ENCODE measurements at regions not wholly inside any gene's neighbourhood (a gene's known extent, or its start where the extent isn't known, plus 50 kb on each side); places are given as distances from the start of the nearest gene placed in this dataset.

DNA sequence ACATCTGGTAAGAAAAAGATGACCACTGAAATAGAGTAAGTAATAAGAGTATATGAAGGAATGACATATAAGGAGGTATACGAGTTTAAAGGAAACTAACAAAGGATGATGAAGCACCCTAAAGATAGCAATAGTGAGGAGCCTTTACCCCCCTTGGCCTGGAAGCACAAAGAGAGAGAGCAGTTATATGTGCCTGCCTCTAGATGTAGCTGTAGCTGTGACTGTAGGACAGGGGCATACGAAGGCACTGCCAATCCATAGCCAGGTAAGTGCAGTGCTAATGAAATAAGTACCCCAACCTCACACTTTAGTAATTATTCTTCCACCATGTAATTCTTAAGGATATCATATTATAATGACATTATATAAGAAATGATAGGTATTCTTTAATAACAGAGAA, 90.1 kb upstream of the FKBP1C start:
- Histone ChIP-seq H3K27me3 (ENCODE audit: control insufficient read depth, insufficient read depth, low read length) (no peaks in the 10 kb centered on the region), H3K4me3 (ENCODE audit: low read depth, low read length) (no peak overlapping the region), H3K9me3 (ENCODE audit: control insufficient read depth, insufficient read depth, low read length) (no peaks in the 10 kb centered on the region), H3K27ac (ENCODE audit: low read depth, low read length) (no peak overlapping the region)
- no peak for DNase-seq (ENCODE audit: low read depth, low spot score)
- CTCF ChIA-PET: no interaction called here
- POLR2A ChIA-PET: no interaction called here
- no peak for TF ChIP-seq CTCF (IDR thresholded peaks at IDR 0.05; ENCODE audit: low read depth, low read length)

DNA sequence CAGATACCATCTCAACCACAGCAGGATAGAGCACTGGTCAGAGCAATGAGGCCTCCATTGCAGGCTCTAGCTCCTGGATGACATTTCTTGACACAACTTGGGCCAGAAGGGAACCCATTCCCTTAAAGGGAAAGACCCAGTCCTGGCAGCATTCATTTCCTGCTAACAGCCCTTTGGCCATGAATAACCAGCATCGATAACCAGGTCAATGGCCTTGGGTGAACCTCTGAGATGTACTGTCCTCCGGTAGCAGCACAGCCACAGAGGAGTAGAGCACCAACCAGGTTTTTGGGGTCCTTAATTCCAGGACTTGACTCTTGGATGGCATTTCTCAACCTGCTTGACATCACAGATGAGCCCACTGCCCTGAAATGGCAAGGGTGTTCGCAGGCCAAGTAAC, 71.2 kb upstream of the FKBP1C start:
- no peak for TF ChIP-seq CTCF (IDR thresholded peaks at IDR 0.05; ENCODE audit: low read depth, low read length)
- H3K27ac ChIP-seq (ENCODE audit: low read depth, low read length): no peak overlapping the region
- ChIA-PET POLR2A (no interaction called here), CTCF (no interaction called here)
- no peak for DNase-seq (ENCODE audit: low read depth, low spot score)
- H3K9me3 ChIP-seq (ENCODE audit: control insufficient read depth, insufficient read depth, low read length): peaks cover 6% of the 10 kb centered on the region; the same call in 1 of the 2 replicates
- no peak overlapping the region for H3K4me3 ChIP-seq (ENCODE audit: low read depth, low read length)
- H3K27me3 ChIP-seq (ENCODE audit: control insufficient read depth, insufficient read depth, low read length): no peaks in the 10 kb centered on the region

DNA sequence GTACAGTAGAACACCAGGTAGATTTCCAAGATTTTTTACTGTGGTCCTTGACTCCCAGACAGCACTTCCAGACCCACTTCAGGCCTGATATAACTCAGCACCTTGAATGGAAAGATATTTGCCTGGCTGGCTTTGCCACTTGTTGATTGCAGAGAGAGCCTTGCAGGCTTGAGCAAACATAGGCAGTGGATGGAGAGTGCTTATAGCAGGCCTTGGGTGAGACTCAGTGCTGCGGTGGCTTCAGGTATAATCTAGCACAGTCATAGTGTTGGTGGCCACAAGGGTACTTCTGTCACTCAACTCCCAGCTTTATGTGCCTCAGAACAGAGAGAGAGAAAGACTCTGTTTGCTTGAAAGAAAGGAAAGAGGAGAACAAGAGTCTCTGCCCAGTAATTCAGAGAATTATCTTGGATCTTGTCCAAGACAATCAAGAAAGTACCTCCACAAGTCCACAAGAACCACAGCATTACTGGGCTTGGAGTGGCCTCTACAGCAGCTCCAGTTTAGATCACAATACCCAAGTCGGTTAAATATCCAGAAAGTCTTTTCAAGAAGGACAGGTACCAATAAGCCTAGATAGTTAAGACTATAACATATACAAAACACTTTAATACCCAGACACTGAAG, 70.5 kb upstream of the FKBP1C start:
- no peak for TF ChIP-seq CTCF (IDR thresholded peaks at IDR 0.05; ENCODE audit: low read depth, low read length)
- no peak overlapping the region for H3K4me3 ChIP-seq (ENCODE audit: low read depth, low read length)
- POLR2A ChIA-PET: no interaction called here
- CTCF ChIA-PET: no interaction called here
- peaks cover 6% of the 10 kb centered on the region; the same call in 1 of the 2 replicates for H3K9me3 ChIP-seq (ENCODE audit: control insufficient read depth, insufficient read depth, low read length)
- DNase-seq (ENCODE audit: low read depth, low spot score): no peak
- H3K27me3 ChIP-seq (ENCODE audit: control insufficient read depth, insufficient read depth, low read length): no peaks in the 10 kb centered on the region
- no peak overlapping the region for H3K27ac ChIP-seq (ENCODE audit: low read depth, low read length)

- Histone ChIP-seq H3K27ac (ENCODE audit: low read depth, low read length) (no peak overlapping the region), H3K9me3 (ENCODE audit: control insufficient read depth, insufficient read depth, low read length) (peaks cover 4% of the 10 kb centered on the region), H3K4me3 (ENCODE audit: low read depth, low read length) (no peak overlapping the region), H3K27me3 (ENCODE audit: control insufficient read depth, insufficient read depth, low read length) (no peaks in the 10 kb centered on the region)
- POLR2A ChIA-PET: no interaction called here
- no peak for DNase-seq (ENCODE audit: low read depth, low spot score)
- TF ChIP-seq CTCF (IDR thresholded peaks at IDR 0.05; ENCODE audit: low read depth, low read length): no peak
- CTCF ChIA-PET: no interaction called here
Measured at GRCh38 chr6:63149730-63150129, 61.5 kb upstream of the FKBP1C start.

GRCh38 chr6:63154535-63154934, 56.7 kb upstream of the FKBP1C start:
- DNase-seq (ENCODE audit: low read depth, low spot score): no peak
- Histone ChIP-seq H3K9me3 (ENCODE audit: control insufficient read depth, insufficient read depth, low read length) (peaks cover 4% of the 10 kb centered on the region), H3K27ac (ENCODE audit: low read depth, low read length) (no peak overlapping the region), H3K27me3 (ENCODE audit: control insufficient read depth, insufficient read depth, low read length) (no peaks in the 10 kb centered on the region), H3K4me3 (ENCODE audit: low read depth, low read length) (no peak overlapping the region)
- ChIA-PET POLR2A (no interaction called here), CTCF (no interaction called here)
- TF ChIP-seq CTCF (IDR thresholded peaks at IDR 0.05; ENCODE audit: low read depth, low read length): no peak

Measured in AG04450 (cell line).